Stimulated activated CD8-positive, alpha-beta memory T cell treated with anti-CD3 and anti-CD28 coated beads, Interleukin-4, amount 100 ng/mL, for 1 hour (primary cell): ENCODE measurements at regions not wholly inside any gene's neighbourhood (a gene's known extent, or its start where the extent isn't known, plus 50 kb on each side); places are given as distances from the start of the nearest gene placed in this dataset.

ENCODE experiments used
- DNase-seq, 2 donors: peaks; one replicate each; pipeline ENCODE4 v3.0.0-alpha.2; 2020; ENCODE audit warnings: low read depth in 2 of 2, low spot score in 1 of 2

- no peak for DNase-seq
Observed at GRCh38 chr11:109745996-109746625, 324.1 kb downstream of the C11orf87 start.

- no peak for DNase-seq
Observed at GRCh38 chr11:109747839-109748238, 325.8 kb downstream of the C11orf87 start.

- no peak for DNase-seq
Observed at GRCh38 chr11:109749476-109749875, 327.5 kb downstream of the C11orf87 start.

GRCh38 chr11:109750964-109751363, 329.0 kb downstream of the C11orf87 start:
- no peak for DNase-seq

GRCh38 chr11:109752212-109752825, 330.3 kb downstream of the C11orf87 start:
- DNase-seq = no peak

GRCh38 chr11:109756521-109756920, 334.5 kb downstream of the C11orf87 start:
- DNase-seq = no peak

GRCh38 chr11:109756951-109757350, 335.0 kb downstream of the C11orf87 start:
- DNase-seq = no peak

- DNase-seq = no peak
Observed at GRCh38 chr11:109762546-109762945, 330.6 kb upstream of the ZC3H12C start.

GRCh38 chr11:109765709-109766311, 327.4 kb upstream of the ZC3H12C start:
- DNase-seq = no peak

- no peak for DNase-seq
Observed at GRCh38 chr11:109769858-109770257, 323.3 kb upstream of the ZC3H12C start.

GRCh38 chr11:109770323-109770722, 322.9 kb upstream of the ZC3H12C start:
- DNase-seq = no peak

- DNase-seq = no peak
Observed at GRCh38 chr11:109772892-109773291, 320.3 kb upstream of the ZC3H12C start.

- no peak for DNase-seq
Observed at GRCh38 chr11:109775686-109776085, 317.5 kb upstream of the ZC3H12C start.

- no peak for DNase-seq
Observed at GRCh38 chr11:109783014-109783413, 310.2 kb upstream of the ZC3H12C start.

GRCh38 chr11:109783840-109784239, 309.4 kb upstream of the ZC3H12C start:
- no peak for DNase-seq

- no peak for DNase-seq
Observed at GRCh38 chr11:109784536-109784935, 308.7 kb upstream of the ZC3H12C start.

GRCh38 chr11:109785198-109785597, 308.0 kb upstream of the ZC3H12C start:
- DNase-seq = no peak

GRCh38 chr11:109785714-109786113, 307.5 kb upstream of the ZC3H12C start:
- DNase-seq = no peak

GRCh38 chr11:109788948-109789490, 304.2 kb upstream of the ZC3H12C start:
- no peak for DNase-seq

GRCh38 chr11:109789901-109790300, 303.3 kb upstream of the ZC3H12C start:
- no peak for DNase-seq

GRCh38 chr11:109791337-109791736, 301.9 kb upstream of the ZC3H12C start:
- DNase-seq = no peak

- no peak for DNase-seq
Observed at GRCh38 chr11:109794501-109794900, 298.7 kb upstream of the ZC3H12C start.
